Fibroblast of the aortic adventitia (primary cell): ENCODE measurements at regions not wholly inside any gene's neighbourhood (a gene's known extent, or its start where the extent isn't known, plus 50 kb on each side); places are given as distances from the start of the nearest gene placed in this dataset.

Experiments
- DNase-seq: peaks from one replicate; pipeline ENCODE4 v3.0.0-alpha.2; 2010; ENCODE audit warnings: low read depth
- H3K4me3 ChIP-seq: 2 replicates; pipeline ENCODE4 v1.5.1; 2011; ENCODE audit warnings: low read depth, mild to moderate bottlenecking, control low read depth, low read length, moderate library complexity
- CTCF ChIP-seq: IDR thresholded peaks from 2 replicates; pipeline ENCODE4 v1.5.1; 2011; ENCODE audit warnings: mild to moderate bottlenecking, low read length, control low read depth, inconsistent platforms; ENCODE audit not compliant: insufficient read depth

GRCh38 chr12:19689226-19689625 is 249.9 kb downstream of the AEBP2 start:
- TF ChIP-seq CTCF = no peak
- no peak overlapping the region for H3K4me3 ChIP-seq
- no peak for DNase-seq

- no peak for DNase-seq
- TF ChIP-seq CTCF = no peak
- H3K4me3 ChIP-seq = no peak overlapping the region
Observed at GRCh38 chr12:19689801-19690472, 250.6 kb downstream of the AEBP2 start.

- TF ChIP-seq CTCF = no peak
- DNase-seq = no peak
- H3K4me3 ChIP-seq = no peak overlapping the region
Observed at GRCh38 chr12:19692091-19692490, 252.8 kb downstream of the AEBP2 start.

- no peak for DNase-seq
- no peak overlapping the region for H3K4me3 ChIP-seq
- TF ChIP-seq CTCF = no peak
Observed at GRCh38 chr12:19692566-19692965, 253.3 kb downstream of the AEBP2 start.

GRCh38 chr12:19694627-19695026 is 255.3 kb downstream of the AEBP2 start:
- no peak for TF ChIP-seq CTCF
- H3K4me3 ChIP-seq = no peak overlapping the region
- DNase-seq = peak; percentile 58

- H3K4me3 ChIP-seq = no peak overlapping the region
- DNase-seq = no peak
- TF ChIP-seq CTCF = no peak
Observed at GRCh38 chr12:19695244-19696098, 256.2 kb downstream of the AEBP2 start.
